ENCODE measurements at regions not wholly inside any gene's neighbourhood (a gene's known extent, or its start where the extent isn't known, plus 50 kb on each side); places are given as distances from the start of the nearest gene placed in this dataset.

DNA sequence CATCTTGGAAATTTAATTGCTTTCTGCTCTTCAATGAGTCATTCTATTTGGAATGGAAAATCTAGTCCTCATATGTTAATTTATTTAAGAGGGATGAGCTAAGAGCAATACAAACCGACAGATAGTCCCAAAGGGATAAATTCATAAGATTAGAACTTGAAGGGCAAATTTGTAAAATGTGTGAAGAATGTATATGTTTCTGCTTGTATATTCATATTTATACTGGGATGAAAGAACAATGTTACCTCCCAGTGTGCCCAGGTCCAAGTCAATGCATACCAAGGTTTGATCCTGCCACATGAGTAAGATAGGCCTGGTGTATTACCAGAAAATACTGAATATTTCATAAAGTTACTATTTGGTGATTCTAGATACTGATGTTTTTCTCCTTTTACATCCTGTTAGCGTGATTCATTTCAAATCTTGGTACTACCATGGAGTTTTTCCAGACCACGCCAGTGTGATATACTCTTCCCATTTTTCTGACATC lies 255.6 kb upstream of the SEMA6D start:
- intact Hi-C loops (cut with micrococcal nuclease; ENCODE audit: unreplicated experiment): no loop called here
- H3K9me3 ChIP-seq (ENCODE audit: low read depth, low read length, poor library complexity, severe bottlenecking): no peaks in the 10 kb centered on the region
- TF ChIP-seq, protein P1, sequence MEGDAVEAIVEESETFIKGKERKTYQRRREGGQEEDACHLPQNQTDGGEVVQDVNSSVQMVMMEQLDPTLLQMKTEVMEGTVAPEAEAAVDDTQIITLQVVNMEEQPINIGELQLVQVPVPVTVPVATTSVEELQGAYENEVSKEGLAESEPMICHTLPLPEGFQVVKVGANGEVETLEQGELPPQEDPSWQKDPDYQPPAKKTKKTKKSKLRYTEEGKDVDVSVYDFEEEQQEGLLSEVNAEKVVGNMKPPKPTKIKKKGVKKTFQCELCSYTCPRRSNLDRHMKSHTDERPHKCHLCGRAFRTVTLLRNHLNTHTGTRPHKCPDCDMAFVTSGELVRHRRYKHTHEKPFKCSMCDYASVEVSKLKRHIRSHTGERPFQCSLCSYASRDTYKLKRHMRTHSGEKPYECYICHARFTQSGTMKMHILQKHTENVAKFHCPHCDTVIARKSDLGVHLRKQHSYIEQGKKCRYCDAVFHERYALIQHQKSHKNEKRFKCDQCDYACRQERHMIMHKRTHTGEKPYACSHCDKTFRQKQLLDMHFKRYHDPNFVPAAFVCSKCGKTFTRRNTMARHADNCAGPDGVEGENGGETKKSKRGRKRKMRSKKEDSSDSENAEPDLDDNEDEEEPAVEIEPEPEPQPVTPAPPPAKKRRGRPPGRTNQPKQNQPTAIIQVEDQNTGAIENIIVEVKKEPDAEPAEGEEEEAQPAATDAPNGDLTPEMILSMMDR (conservative IDR thresholded peaks at IDR 0.05; ENCODE audit: low read depth, low read length): no peak
- TF ChIP-seq EZH2 (IDR thresholded peaks at IDR 0.05; ENCODE audit: borderline replicate concordance, low read depth, low read length, poor library complexity, severe bottlenecking): no peak

DNA sequence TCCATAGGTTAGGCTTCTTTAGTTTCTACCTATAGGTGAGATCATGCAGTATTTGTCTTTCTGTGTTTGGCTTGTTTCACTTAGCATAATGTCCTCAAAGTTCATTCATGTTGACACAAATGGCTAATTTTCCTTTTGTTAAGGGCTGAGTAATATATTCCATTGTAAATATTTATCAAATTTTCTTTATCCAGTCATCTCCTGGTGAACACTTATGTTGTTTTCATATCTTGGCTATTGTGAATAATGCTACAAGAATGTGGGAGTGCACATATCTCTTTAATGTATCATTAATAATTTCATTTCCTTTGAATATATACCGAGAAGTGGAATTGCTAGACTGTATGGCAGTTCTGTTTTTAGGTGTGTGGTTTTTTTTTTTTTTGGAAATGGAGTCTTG lies 250.9 kb upstream of the SEMA6D start:
- intact Hi-C loops (cut with micrococcal nuclease; ENCODE audit: unreplicated experiment): no loop called here
- Histone ChIP-seq H3K9me3 (ENCODE audit: low read depth, low read length, poor library complexity, severe bottlenecking) (no peaks in the 10 kb centered on the region), H3K36me3 (ENCODE audit: insufficient read depth, low read length, poor library complexity, severe bottlenecking) (no peaks in the 10 kb centered on the region), H3K4me3 (ENCODE audit: low read depth, low read length, poor library complexity, severe bottlenecking) (no peak overlapping the region), H3K27ac (ENCODE audit: low read depth, low read length, poor library complexity, severe bottlenecking) (no peak overlapping the region), H3K27me3 (replicated peaks; ENCODE audit: insufficient read depth, low read depth, low read length, poor library complexity) (no peaks in the 10 kb centered on the region), H3K4me1 (ENCODE audit: insufficient read depth, low read length, poor library complexity, severe bottlenecking) (peaks cover 18% of the 10 kb centered on the region)
- no peak for DNase-seq (ENCODE audit: low spot score)
- ChIA-PET POLR2A (ENCODE audit: low non-redundant PET) (no interaction called here), CTCF (no interaction called here)
- BruUV-seq (replicated peaks): no TSS peak
- TF ChIP-seq, protein P1 (conservative IDR thresholded peaks at IDR 0.05; ENCODE audit: low read depth, low read length): no peak
- no peak for TF ChIP-seq EZH2 (IDR thresholded peaks at IDR 0.05; ENCODE audit: borderline replicate concordance, low read depth, low read length, poor library complexity, severe bottlenecking)

More for the DNA sequence above, 255.6 kb upstream of the SEMA6D start:
- Histone ChIP-seq H3K4me3 (ENCODE audit: low read depth, low read length, poor library complexity, severe bottlenecking) (no peak overlapping the region), H3K36me3 (ENCODE audit: insufficient read depth, low read length, poor library complexity, severe bottlenecking) (no peaks in the 10 kb centered on the region), H3K27me3 (replicated peaks; ENCODE audit: insufficient read depth, low read depth, low read length, poor library complexity) (no peaks in the 10 kb centered on the region), H3K27ac (ENCODE audit: low read depth, low read length, poor library complexity, severe bottlenecking) (no peak overlapping the region), H3K4me1 (ENCODE audit: insufficient read depth, low read length, poor library complexity, severe bottlenecking) (peaks cover 19% of the 10 kb centered on the region)
- ChIA-PET CTCF (no interaction called here), POLR2A (ENCODE audit: low non-redundant PET) (interaction anchor here (0.6 to 0.7 kb wide), 2 partner anchors 13 to 518 kb away, joined by 3 read pairs; no protein-coding TSS in a partner anchor)
- DNase-seq (ENCODE audit: low spot score): peak; percentile 32
- no TSS peak for BruUV-seq (replicated peaks)

DNA sequence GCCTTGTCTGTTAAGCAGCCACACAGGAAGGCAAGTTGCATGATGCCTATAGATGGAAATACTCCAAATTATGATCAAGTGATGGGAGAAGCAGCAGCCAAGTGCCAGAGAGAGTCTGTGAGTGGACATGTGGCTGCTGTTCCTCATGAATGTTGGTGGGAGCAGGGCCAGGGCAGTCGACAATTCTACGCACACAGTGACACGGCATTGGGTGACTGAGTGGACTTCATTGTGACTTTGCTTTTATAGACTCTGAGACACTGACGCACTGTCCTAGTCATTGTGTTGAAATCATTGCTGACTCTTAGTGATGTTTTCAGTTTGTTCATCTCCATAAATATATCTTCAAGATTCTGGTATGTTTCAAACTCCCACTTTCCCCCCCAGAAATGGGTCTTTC lies 246.3 kb upstream of the SEMA6D start:
- Histone ChIP-seq H3K4me1 (ENCODE audit: insufficient read depth, low read length, poor library complexity, severe bottlenecking) (peaks cover 17% of the 10 kb centered on the region), H3K27ac (ENCODE audit: low read depth, low read length, poor library complexity, severe bottlenecking) (no peak overlapping the region), H3K9me3 (ENCODE audit: low read depth, low read length, poor library complexity, severe bottlenecking) (no peaks in the 10 kb centered on the region), H3K36me3 (ENCODE audit: insufficient read depth, low read length, poor library complexity, severe bottlenecking) (no peaks in the 10 kb centered on the region), H3K4me3 (ENCODE audit: low read depth, low read length, poor library complexity, severe bottlenecking) (no peak overlapping the region), H3K27me3 (replicated peaks; ENCODE audit: insufficient read depth, low read depth, low read length, poor library complexity) (no peaks in the 10 kb centered on the region)
- no peak for TF ChIP-seq EZH2 (IDR thresholded peaks at IDR 0.05; ENCODE audit: borderline replicate concordance, low read depth, low read length, poor library complexity, severe bottlenecking)
- TF ChIP-seq, protein P1 (conservative IDR thresholded peaks at IDR 0.05; ENCODE audit: low read depth, low read length): no peak
- no peak for DNase-seq (ENCODE audit: low spot score)
- no TSS peak for BruUV-seq (replicated peaks)
- CTCF ChIA-PET: interaction anchor here (0.7 to 1.0 kb wide), 5 partner anchors 15 to 1756 kb away, joined by 3 to 7 read pairs (median 6); no protein-coding TSS in a partner anchor
- intact Hi-C loops (cut with micrococcal nuclease; ENCODE audit: unreplicated experiment): loop anchor here (2.0 to 10.0 kb wide), 5 partner anchors 141 to 518 kb away; partner anchors contain the start of gene SEMA6D
- POLR2A ChIA-PET (ENCODE audit: low non-redundant PET): no interaction called here
